PC-3 (cell line): ENCODE measurements at regions not wholly inside any gene's neighbourhood (a gene's known extent, or its start where the extent isn't known, plus 50 kb on each side); places are given as distances from the start of the nearest gene placed in this dataset.

Experiments used
- EZH2 ChIP-seq: fragments of 300-600 bp; sonication (generic); IDR thresholded peaks from one replicate; pipeline ENCODE4 v1.6.1; 2017; ENCODE audit warnings: antibody characterized with exemption, mild to moderate bottlenecking, low read length; ENCODE audit not compliant: unreplicated experiment
- EZH2phosphoT487 ChIP-seq: fragments of 300-600 bp; sonication (generic); IDR thresholded peaks from 2 replicates; pipeline ENCODE4 v1.6.1; 2018; ENCODE audit warnings: mild to moderate bottlenecking, antibody characterized with exemption, low read length, borderline replicate concordance
- TF ChIP-seq, protein P1 (sequence below): fragments of 300-600 bp; sonication (generic); conservative IDR thresholded peaks from 2 replicates; pipeline ENCODE4 v1.5.1; 2017; ENCODE audit warnings: antibody characterized with exemption, low read depth, mild to moderate bottlenecking, low read length

DNA sequence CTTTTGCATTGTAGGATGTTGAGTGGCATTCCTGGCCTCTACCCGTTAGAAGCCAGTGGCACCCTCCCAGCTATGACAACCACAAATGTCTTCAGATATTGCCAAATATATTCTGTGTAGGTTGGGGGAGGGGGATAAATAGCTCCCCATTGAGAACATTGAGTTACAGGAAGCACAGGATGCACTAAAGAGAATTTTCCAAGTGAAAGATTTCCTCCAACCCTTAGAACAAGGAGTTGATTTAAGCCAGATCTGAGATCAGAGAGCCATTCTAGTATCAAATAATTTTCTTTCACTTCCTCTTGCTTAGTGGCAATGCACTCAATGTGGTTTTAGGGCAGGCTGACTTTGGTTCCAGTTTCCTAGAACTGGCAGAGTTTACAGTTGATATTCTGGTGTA lies 436.6 kb downstream of the C4orf33 start:
- TF ChIP-seq, protein P1, sequence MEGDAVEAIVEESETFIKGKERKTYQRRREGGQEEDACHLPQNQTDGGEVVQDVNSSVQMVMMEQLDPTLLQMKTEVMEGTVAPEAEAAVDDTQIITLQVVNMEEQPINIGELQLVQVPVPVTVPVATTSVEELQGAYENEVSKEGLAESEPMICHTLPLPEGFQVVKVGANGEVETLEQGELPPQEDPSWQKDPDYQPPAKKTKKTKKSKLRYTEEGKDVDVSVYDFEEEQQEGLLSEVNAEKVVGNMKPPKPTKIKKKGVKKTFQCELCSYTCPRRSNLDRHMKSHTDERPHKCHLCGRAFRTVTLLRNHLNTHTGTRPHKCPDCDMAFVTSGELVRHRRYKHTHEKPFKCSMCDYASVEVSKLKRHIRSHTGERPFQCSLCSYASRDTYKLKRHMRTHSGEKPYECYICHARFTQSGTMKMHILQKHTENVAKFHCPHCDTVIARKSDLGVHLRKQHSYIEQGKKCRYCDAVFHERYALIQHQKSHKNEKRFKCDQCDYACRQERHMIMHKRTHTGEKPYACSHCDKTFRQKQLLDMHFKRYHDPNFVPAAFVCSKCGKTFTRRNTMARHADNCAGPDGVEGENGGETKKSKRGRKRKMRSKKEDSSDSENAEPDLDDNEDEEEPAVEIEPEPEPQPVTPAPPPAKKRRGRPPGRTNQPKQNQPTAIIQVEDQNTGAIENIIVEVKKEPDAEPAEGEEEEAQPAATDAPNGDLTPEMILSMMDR: no peak
- no peak for TF ChIP-seq EZH2phosphoT487
- TF ChIP-seq EZH2: no peak
